Neutrophil (primary cell): ENCODE measurements at regions not wholly inside any gene's neighbourhood (a gene's known extent, or its start where the extent isn't known, plus 50 kb on each side); places are given as distances from the start of the nearest gene placed in this dataset.

Experiments used
- H3K27ac ChIP-seq: fragments of 200-600 bp; sonication (generic); 2 replicates; pipeline ENCODE4 v1.5.1; 2016; ENCODE audit warnings: mild to moderate bottlenecking, moderate library complexity
- H3K27me3 ChIP-seq: fragments of 200-600 bp; sonication (generic); 2 replicates; pipeline ENCODE4 v1.6.0; 2016; ENCODE audit warnings: mild to moderate bottlenecking
- H3K36me3 ChIP-seq: fragments of 200-600 bp; sonication (generic); 2 replicates; pipeline ENCODE4 v1.5.1; 2017
- H3K4me1 ChIP-seq, 2 experiments: fragments of 200-600 bp in 1 of 2; sonication (generic) in 1 of 2; 1 replicate in 1 of 2; 2 replicates in 1 of 2; pipeline versions ENCODE4 v1.5.1 to v1.6.1; 2013 to 2016; ENCODE audit warnings: low read depth in 1 of 2, low read length in 1 of 2, mild to moderate bottlenecking in 1 of 2, moderate library complexity in 1 of 2; ENCODE audit not compliant: control insufficient read depth in 1 of 2, insufficient read depth in 1 of 2
- H3K4me3 ChIP-seq, 2 experiments: fragments of 200-600 bp in 1 of 2; sonication (generic) in 1 of 2; 1 replicate in 1 of 2; 2 replicates in 1 of 2; pipeline ENCODE4 v1.5.1; 2013 to 2016; ENCODE audit warnings: low read depth in 1 of 2, low read length in 1 of 2, mild to moderate bottlenecking in 1 of 2, moderate library complexity in 1 of 2
- H3K9me3 ChIP-seq: fragments of 200-600 bp; sonication (generic); 2 replicates; pipeline ENCODE4 v1.5.1; 2016
- CTCF ChIP-seq: fragments of 200-600 bp; sonication (generic); IDR thresholded peaks from 2 replicates; pipeline ENCODE4 v1.5.1; 2016; ENCODE audit warnings: antibody characterized with exemption

GRCh38 chr5:119302916-119303897 lies 52.6 kb upstream of the TNFAIP8 start:
- no peaks in the 10 kb centered on the region for H3K36me3 ChIP-seq
- H3K27ac ChIP-seq = peak overlapping the region; percentile 90
- H3K27me3 ChIP-seq = no peaks in the 10 kb centered on the region
- TF ChIP-seq CTCF = no peak
- H3K4me1 ChIP-seq = peaks cover 87 to 88% of the 10 kb centered on the region in 2 experiments
- no peaks in the 10 kb centered on the region for H3K9me3 ChIP-seq
- H3K4me3 ChIP-seq = peak overlapping the region in 1 of 2 experiments; percentile 31

- peak overlapping the region; percentile 90 for H3K27ac ChIP-seq
- no peaks in the 10 kb centered on the region for H3K36me3 ChIP-seq
- no peaks in the 10 kb centered on the region for H3K9me3 ChIP-seq
- peaks cover 98 to 100% of the 10 kb centered on the region in 2 experiments for H3K4me1 ChIP-seq
- peak overlapping the region in 1 of 2 experiments; percentile 31 for H3K4me3 ChIP-seq
- no peak for TF ChIP-seq CTCF
- no peaks in the 10 kb centered on the region for H3K27me3 ChIP-seq
Measured at GRCh38 chr5:119304439-119305211, 51.2 kb upstream of the TNFAIP8 start.
